ENCODE measurements at regions not wholly inside any gene's neighbourhood (a gene's known extent, or its start where the extent isn't known, plus 50 kb on each side); places are given as distances from the start of the nearest gene placed in this dataset.

DNA sequence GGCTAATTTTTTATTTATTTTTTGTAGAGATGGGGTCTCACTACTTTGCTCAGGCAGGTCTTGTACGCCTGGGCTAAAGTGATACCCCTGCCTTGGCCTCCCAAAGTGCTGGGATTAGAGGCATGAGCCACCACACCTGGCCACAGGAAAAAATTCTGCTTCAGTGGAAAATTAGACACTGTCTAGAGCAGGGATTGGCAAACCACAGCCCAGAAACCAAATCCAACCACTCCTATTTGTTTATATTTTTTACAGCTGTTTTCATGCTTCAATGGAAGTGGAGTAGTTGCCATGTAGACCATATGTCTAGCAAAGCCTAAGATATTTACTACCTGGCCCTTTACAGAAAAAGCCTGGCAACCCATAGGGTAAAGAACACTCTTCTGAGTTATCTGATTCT, 123.7 kb upstream of the MRI1 start:
- no peak for DNase-seq (ENCODE audit: low spot score)
- Histone ChIP-seq H3K9me2 (replicated peaks; ENCODE audit: insufficient read depth) (no peaks in the 10 kb centered on the region), H3K9me3 (ENCODE audit: low read depth) (no peaks in the 10 kb centered on the region), H3K4me2 (no peak overlapping the region), H3K27ac (no peak overlapping the region), H4K20me1 (ENCODE audit: insufficient read depth, poor library complexity, severe bottlenecking) (no peaks in the 10 kb centered on the region), H3K4me3 (no peak overlapping the region), H3K4me1 (ENCODE audit: insufficient read depth) (no peaks in the 10 kb centered on the region), H3K79me2 (no peaks in the 10 kb centered on the region), H3K36me3 (replicated peaks; ENCODE audit: insufficient read depth, low read depth) (no peaks in the 10 kb centered on the region), H3K27me3 (no peaks in the 10 kb centered on the region), H2AFZ (no peak overlapping the region)
- 58% methylated on average over 1 of the region's 1 CpG for WGBS (ENCODE audit: low lambda C conversion rate, missing lambda C conversion rate)
- TF ChIP-seq, protein P1, sequence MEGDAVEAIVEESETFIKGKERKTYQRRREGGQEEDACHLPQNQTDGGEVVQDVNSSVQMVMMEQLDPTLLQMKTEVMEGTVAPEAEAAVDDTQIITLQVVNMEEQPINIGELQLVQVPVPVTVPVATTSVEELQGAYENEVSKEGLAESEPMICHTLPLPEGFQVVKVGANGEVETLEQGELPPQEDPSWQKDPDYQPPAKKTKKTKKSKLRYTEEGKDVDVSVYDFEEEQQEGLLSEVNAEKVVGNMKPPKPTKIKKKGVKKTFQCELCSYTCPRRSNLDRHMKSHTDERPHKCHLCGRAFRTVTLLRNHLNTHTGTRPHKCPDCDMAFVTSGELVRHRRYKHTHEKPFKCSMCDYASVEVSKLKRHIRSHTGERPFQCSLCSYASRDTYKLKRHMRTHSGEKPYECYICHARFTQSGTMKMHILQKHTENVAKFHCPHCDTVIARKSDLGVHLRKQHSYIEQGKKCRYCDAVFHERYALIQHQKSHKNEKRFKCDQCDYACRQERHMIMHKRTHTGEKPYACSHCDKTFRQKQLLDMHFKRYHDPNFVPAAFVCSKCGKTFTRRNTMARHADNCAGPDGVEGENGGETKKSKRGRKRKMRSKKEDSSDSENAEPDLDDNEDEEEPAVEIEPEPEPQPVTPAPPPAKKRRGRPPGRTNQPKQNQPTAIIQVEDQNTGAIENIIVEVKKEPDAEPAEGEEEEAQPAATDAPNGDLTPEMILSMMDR (IDR thresholded peaks at IDR 0.05; ENCODE audit: poor library complexity), result no peak

DNA sequence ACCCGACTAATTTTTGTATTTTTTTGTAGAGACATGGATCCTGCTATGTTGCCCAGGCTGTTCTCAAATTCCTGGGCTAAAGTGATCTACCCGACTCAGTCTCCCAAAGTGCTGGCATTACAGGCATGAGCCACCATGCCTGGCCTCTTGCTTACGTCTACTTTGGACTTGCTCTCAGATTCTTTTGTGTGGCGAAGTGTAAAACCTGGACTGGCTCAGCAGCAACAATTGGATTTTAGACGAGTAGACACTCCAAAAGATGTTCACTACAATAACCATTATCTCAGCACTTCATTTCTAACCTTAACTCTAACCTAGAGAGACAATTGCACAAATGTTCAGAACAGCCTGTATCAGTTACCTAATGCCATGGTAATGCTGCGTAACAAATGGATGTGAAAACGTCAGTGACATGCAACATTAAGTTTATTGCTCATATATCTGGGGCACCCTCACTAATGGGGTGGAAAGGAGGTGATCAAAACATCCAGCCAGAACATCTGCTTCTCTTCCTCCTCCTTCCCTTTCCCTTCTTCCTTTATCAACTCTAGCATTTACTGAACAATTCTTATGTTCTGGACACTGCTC, 124.9 kb upstream of the MRI1 start:
- Histone ChIP-seq H3K9me3 (ENCODE audit: low read depth) (no peaks in the 10 kb centered on the region), H3K4me2 (no peak overlapping the region), H2AFZ (no peak overlapping the region), H3K4me3 (no peak overlapping the region), H3K27me3 (no peaks in the 10 kb centered on the region), H3K36me3 (replicated peaks; ENCODE audit: insufficient read depth, low read depth) (no peaks in the 10 kb centered on the region), H4K20me1 (ENCODE audit: insufficient read depth, poor library complexity, severe bottlenecking) (no peaks in the 10 kb centered on the region), H3K4me1 (ENCODE audit: insufficient read depth) (no peaks in the 10 kb centered on the region), H3K9me2 (replicated peaks; ENCODE audit: insufficient read depth) (no peaks in the 10 kb centered on the region), H3K27ac (no peak overlapping the region), H3K79me2 (no peaks in the 10 kb centered on the region)
- 72% methylated on average over 7 of the region's 7 CpGs for WGBS (ENCODE audit: low lambda C conversion rate, missing lambda C conversion rate)
- TF ChIP-seq EZH2phosphoT487 (IDR thresholded peaks at IDR 0.05; ENCODE audit: low read depth, severe bottlenecking, unreplicated experiment) (no peak), EZH2 (IDR thresholded peaks at IDR 0.05; ENCODE audit: borderline replicate concordance) (no peak)
- TF ChIP-seq, protein P1 (IDR thresholded peaks at IDR 0.05; ENCODE audit: poor library complexity), result no peak
- DNase-seq (ENCODE audit: low spot score), result no peak

GRCh38 chr19:13637664-13638063, 126.7 kb upstream of the MRI1 start:
- no peaks in the 10 kb centered on the region for H3K27me3 ChIP-seq
- no peaks in the 10 kb centered on the region for H3K79me2 ChIP-seq
- H3K9me3 ChIP-seq (ENCODE audit: low read depth), result no peaks in the 10 kb centered on the region
- H2AFZ ChIP-seq, result no peak overlapping the region
- DNase-seq (ENCODE audit: low spot score), result no peak
- H3K4me1 ChIP-seq (ENCODE audit: insufficient read depth), result peaks cover 6% of the 10 kb centered on the region
- H3K27ac ChIP-seq, result no peak overlapping the region
- TF ChIP-seq, protein P1 (IDR thresholded peaks at IDR 0.05; ENCODE audit: poor library complexity), result no peak
- TF ChIP-seq EZH2phosphoT487 (IDR thresholded peaks at IDR 0.05; ENCODE audit: low read depth, severe bottlenecking, unreplicated experiment) (no peak), EZH2 (IDR thresholded peaks at IDR 0.05; ENCODE audit: borderline replicate concordance) (no peak)
- no peak overlapping the region for H3K4me2 ChIP-seq
- no peak overlapping the region for H3K4me3 ChIP-seq
- 87% methylated on average over 6 of the region's 6 CpGs for WGBS (ENCODE audit: low lambda C conversion rate, missing lambda C conversion rate)
- H3K36me3 ChIP-seq (replicated peaks; ENCODE audit: insufficient read depth, low read depth), result no peaks in the 10 kb centered on the region
- H4K20me1 ChIP-seq (ENCODE audit: insufficient read depth, poor library complexity, severe bottlenecking), result no peaks in the 10 kb centered on the region
- no peaks in the 10 kb centered on the region for H3K9me2 ChIP-seq (replicated peaks; ENCODE audit: insufficient read depth)

DNA sequence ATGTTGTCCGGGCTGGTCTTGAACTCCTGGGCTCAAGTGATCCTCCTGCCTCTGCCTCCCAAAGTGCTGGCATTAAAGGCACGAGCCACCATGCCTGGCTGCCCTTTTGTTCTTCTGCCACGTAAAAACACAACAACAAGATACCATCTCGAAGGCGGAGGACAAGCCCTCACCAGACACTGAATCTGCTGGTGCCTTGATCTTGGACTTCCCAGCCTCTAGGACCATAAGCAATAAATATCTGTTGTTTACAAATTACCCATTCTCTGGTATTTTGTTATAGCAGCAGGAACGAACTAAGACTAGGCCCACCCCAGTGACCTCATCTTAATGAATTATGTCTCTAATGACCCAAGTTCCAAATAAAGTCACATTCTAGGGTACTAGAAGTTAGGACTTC, 128.4 kb upstream of the CACNA1A start:
- no peaks in the 10 kb centered on the region for H3K9me2 ChIP-seq (replicated peaks; ENCODE audit: insufficient read depth)
- 83% methylated on average over 6 of the region's 6 CpGs for WGBS (ENCODE audit: low lambda C conversion rate, missing lambda C conversion rate)

More for the DNA sequence above, 128.4 kb upstream of the CACNA1A start:
- no peak overlapping the region for H2AFZ ChIP-seq
- peaks cover 10% of the 10 kb centered on the region for H3K4me1 ChIP-seq (ENCODE audit: insufficient read depth)
- TF ChIP-seq, protein P1 (IDR thresholded peaks at IDR 0.05; ENCODE audit: poor library complexity), result no peak
- no peak for TF ChIP-seq EZH2 (IDR thresholded peaks at IDR 0.05; ENCODE audit: borderline replicate concordance)
- no peak for TF ChIP-seq EZH2phosphoT487 (IDR thresholded peaks at IDR 0.05; ENCODE audit: low read depth, severe bottlenecking, unreplicated experiment)
- no peaks in the 10 kb centered on the region for H3K36me3 ChIP-seq (replicated peaks; ENCODE audit: insufficient read depth, low read depth)
- no peak overlapping the region for H3K27ac ChIP-seq
- no peaks in the 10 kb centered on the region for H3K27me3 ChIP-seq
- H3K4me3 ChIP-seq, result no peak overlapping the region
- no peak for DNase-seq (ENCODE audit: low spot score)
- no peak overlapping the region for H3K4me2 ChIP-seq
- H3K9me3 ChIP-seq (ENCODE audit: low read depth), result no peaks in the 10 kb centered on the region
- H3K79me2 ChIP-seq, result no peaks in the 10 kb centered on the region
- H4K20me1 ChIP-seq (ENCODE audit: insufficient read depth, poor library complexity, severe bottlenecking), result no peaks in the 10 kb centered on the region

Measured in hepatocyte (in vitro differentiated cells).